GM12873 (cell line): ENCODE measurements at regions not wholly inside any gene's neighbourhood (a gene's known extent, or its start where the extent isn't known, plus 50 kb on each side); places are given as distances from the start of the nearest gene placed in this dataset.

Experiments
- TF ChIP-seq, protein P1 (sequence below): IDR thresholded peaks from 2 replicates; pipeline ENCODE4 v1.5.1; 2012; ENCODE audit warnings: low read depth, mild to moderate bottlenecking, moderate library complexity, low read length, control low read depth; ENCODE audit not compliant: insufficient read depth; ENCODE audit errors: missing control alignments

GRCh38 chr21:38171723-38172344 is 85.0 kb upstream of the KCNJ15 start:
- TF ChIP-seq, protein P1, sequence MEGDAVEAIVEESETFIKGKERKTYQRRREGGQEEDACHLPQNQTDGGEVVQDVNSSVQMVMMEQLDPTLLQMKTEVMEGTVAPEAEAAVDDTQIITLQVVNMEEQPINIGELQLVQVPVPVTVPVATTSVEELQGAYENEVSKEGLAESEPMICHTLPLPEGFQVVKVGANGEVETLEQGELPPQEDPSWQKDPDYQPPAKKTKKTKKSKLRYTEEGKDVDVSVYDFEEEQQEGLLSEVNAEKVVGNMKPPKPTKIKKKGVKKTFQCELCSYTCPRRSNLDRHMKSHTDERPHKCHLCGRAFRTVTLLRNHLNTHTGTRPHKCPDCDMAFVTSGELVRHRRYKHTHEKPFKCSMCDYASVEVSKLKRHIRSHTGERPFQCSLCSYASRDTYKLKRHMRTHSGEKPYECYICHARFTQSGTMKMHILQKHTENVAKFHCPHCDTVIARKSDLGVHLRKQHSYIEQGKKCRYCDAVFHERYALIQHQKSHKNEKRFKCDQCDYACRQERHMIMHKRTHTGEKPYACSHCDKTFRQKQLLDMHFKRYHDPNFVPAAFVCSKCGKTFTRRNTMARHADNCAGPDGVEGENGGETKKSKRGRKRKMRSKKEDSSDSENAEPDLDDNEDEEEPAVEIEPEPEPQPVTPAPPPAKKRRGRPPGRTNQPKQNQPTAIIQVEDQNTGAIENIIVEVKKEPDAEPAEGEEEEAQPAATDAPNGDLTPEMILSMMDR = peak; percentile 9

GRCh38 chr21:38173276-38174035 is 83.3 kb upstream of the KCNJ15 start:
- TF ChIP-seq, protein P1 = no peak

DNA sequence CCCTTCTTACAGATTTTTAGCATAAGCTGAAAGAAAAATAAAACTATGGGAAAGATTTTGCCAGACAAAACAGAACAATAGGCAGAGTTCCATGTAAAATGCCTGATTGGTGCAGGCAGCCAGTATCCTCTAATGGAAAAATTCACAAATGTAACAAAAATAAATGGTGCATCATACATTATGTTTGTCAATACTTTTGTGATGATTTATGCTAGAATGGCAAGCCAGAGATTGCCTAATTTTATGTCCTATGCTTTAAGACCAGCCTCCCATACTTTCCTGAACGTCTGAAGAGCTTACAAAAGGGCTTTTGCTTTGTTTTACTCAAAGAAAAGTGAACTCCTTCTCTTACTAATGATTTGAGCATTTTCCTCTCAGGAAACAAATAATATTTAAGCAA is 81.5 kb upstream of the KCNJ15 start:
- TF ChIP-seq, protein P1 = no peak

- TF ChIP-seq, protein P1 = no peak
Observed at GRCh38 chr21:38177919-38178652, 78.7 kb upstream of the KCNJ15 start.

- TF ChIP-seq, protein P1 = no peak
Observed at GRCh38 chr21:38178653-38179470, 77.9 kb upstream of the KCNJ15 start.

DNA sequence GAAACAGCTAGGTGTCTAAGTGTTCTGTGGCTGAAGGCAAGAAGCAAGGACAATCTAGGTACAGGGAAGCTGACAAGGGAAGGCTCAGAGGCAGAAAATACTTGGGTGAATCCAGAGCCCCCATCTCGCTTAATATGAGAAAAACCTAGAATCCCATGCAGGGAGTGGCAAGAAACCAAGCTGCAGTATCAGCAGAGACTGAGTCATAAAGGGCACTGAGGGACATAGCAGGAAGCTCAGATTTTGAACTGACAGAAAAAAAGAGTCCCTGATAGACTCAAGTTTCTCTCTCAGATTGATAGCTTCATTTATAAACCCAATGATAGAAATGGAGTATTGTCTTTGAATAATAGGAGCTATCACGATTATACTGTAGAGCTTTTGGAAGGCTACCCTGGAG is 77.3 kb upstream of the KCNJ15 start:
- TF ChIP-seq, protein P1 = no peak
